ENCODE measurements at regions not wholly inside any gene's neighbourhood (a gene's known extent, or its start where the extent isn't known, plus 50 kb on each side); places are given as distances from the start of the nearest gene placed in this dataset.

- ATAC-seq (ENCODE audit: low read depth), result peak; percentile 73
Observed at GRCh38 chr5:136776022-136776927, 410.9 kb upstream of the TRPC7 start.

More at GRCh38 chr5:136776022-136776927, 410.9 kb upstream of the TRPC7 start:
- peak overlapping the region; percentile 70 for H2BK5ac ChIP-seq (ENCODE audit: low read depth, low read length, poor library complexity, severe bottlenecking)
- H3K27me3 ChIP-seq (ENCODE audit: control insufficient read depth, insufficient read depth, low read length), result no peaks in the 10 kb centered on the region
- H2BK120ac ChIP-seq (ENCODE audit: low read depth, low read length), result peak overlapping the region; percentile 64
- no peak overlapping the region for H2AK5ac ChIP-seq (ENCODE audit: low read depth, low read length)
- H3K4me2 ChIP-seq (ENCODE audit: low read depth, low read length), result no peak overlapping the region; the same call in 1 of the 2 replicates
- dilution Hi-C loops (cut with HindIII; ENCODE audit: low sequenced_read_pairs, unreplicated experiment), result no loop called here
- no peak overlapping the region for H3K4ac ChIP-seq (ENCODE audit: low read depth, low read length)
- H2BK20ac ChIP-seq (ENCODE audit: low read depth, low read length), result peak overlapping the region; percentile 46
- no peak overlapping the region for H2AFZ ChIP-seq (replicated peaks; ENCODE audit: low read length, poor library complexity)
- H3K18ac ChIP-seq (ENCODE audit: low read depth, low read length), result peak overlapping the region; percentile 89; the same call in 1 of the 2 replicates
- no peak overlapping the region for H2BK15ac ChIP-seq (ENCODE audit: low read depth, low read length)
- ChIA-PET POLR2A (ENCODE audit: unreplicated experiment) (no interaction called here), CTCF (no interaction called here)
- intact Hi-C loops (cut with micrococcal nuclease), result no loop called here
- H4K20me1 ChIP-seq (ENCODE audit: insufficient read depth, low read length), result no peaks in the 10 kb centered on the region
- TF ChIP-seq USF2 (IDR thresholded peaks at IDR 0.05; ENCODE audit: low read depth, low read length), result 0 out of 2 replicates have a peak, but pooled peaks have one; percentile 13
- TF ChIP-seq MXI1 (IDR thresholded peaks at IDR 0.05; ENCODE audit: borderline replicate concordance, low read depth, low read length), result no peak
- in situ Hi-C loops (cut with MboI; ENCODE audit: low sequenced_read_pairs), result no loop called here
- peaks cover 1% of the 10 kb centered on the region for H3K4me1 ChIP-seq (ENCODE audit: control insufficient read depth, insufficient read depth, low read length)
- peak overlapping the region; percentile 42; the same call in 1 of the 2 replicates for H4K5ac ChIP-seq (ENCODE audit: low read depth, low read length)
- no TSS peak for BruUV-seq (replicated peaks)
- H3K4me3 ChIP-seq (ENCODE audit: insufficient read depth, low read depth, low read length), result no peak overlapping the region
- H4K91ac ChIP-seq (ENCODE audit: insufficient read depth, low read depth, low read length), result peak overlapping the region; percentile 77; the same call in 1 of the 2 replicates
- peaks cover 2% of the 10 kb centered on the region for H3K9me3 ChIP-seq (ENCODE audit: control insufficient read depth, insufficient read depth, low read length)
- peak overlapping the region; percentile 49; the same call in 1 of the 2 replicates for H3K27ac ChIP-seq (ENCODE audit: insufficient read depth, low read length)
- no peaks in the 10 kb centered on the region for H3K36me3 ChIP-seq (ENCODE audit: control insufficient read depth, insufficient read depth, low read length)
- H3K9me1 ChIP-seq (ENCODE audit: insufficient read depth, low read length), result no peaks in the 10 kb centered on the region
- H3K9ac ChIP-seq (ENCODE audit: low read depth, low read length), result no peak overlapping the region
- no peak overlapping the region for H3K23ac ChIP-seq (ENCODE audit: low read depth, low read length)
- H2AK9ac ChIP-seq (replicated peaks; ENCODE audit: low read depth, low read length, poor library complexity), result no peak overlapping the region
- H3K56ac ChIP-seq (ENCODE audit: extremely low read depth, insufficient read depth, low read length), result no peak overlapping the region
- no peaks in the 10 kb centered on the region for H3K79me1 ChIP-seq (ENCODE audit: low read depth in 1 of 2, low read length in 2 of 2)
- H3K14ac ChIP-seq (replicated peaks; ENCODE audit: low read depth, low read length), result no peak overlapping the region
- peak overlapping the region in 1 of 2 experiments; percentile 32; a peak in 1 of 4 replicates for H4K8ac ChIP-seq (ENCODE audit: low read depth in 2 of 2, low read length in 2 of 2)
- peak; percentile 44 for DNase-seq
- 10% methylated on average over 2 of the region's 4 CpGs; no CpG with 5 or more reads in 1 of the 2 experiments for WGBS, 2 experiments (ENCODE audit: extremely low coverage in 2 of 2, insufficient read length in 1 of 2)

Data from IMR-90 (cell line).